Retinal pigment epithelial cell (primary cell): ENCODE measurements at regions not wholly inside any gene's neighbourhood (a gene's known extent, or its start where the extent isn't known, plus 50 kb on each side); places are given as distances from the start of the nearest gene placed in this dataset.

Source experiments
- DNase-seq: peaks from one replicate; pipeline ENCODE4 v3.0.0-alpha.2; 2010; ENCODE audit warnings: low read depth
- H3K4me3 ChIP-seq: 2 replicates; pipeline ENCODE4 v1.5.1; 2011; ENCODE audit warnings: mild to moderate bottlenecking, low read length, control low read depth, moderate library complexity
- CTCF ChIP-seq: conservative IDR thresholded peaks from 2 replicates; pipeline ENCODE4 v1.5.1; 2011; ENCODE audit warnings: low read depth, low read length, control low read depth, inconsistent platforms

GRCh38 chr15:101551696-101552591 lies 62.4 kb upstream of the PCSK6 start:
- no peak for TF ChIP-seq CTCF
- no peak overlapping the region for H3K4me3 ChIP-seq
- DNase-seq: no peak

GRCh38 chr15:101550124-101550523 lies 60.6 kb upstream of the PCSK6 start:
- TF ChIP-seq CTCF: no peak
- no peak overlapping the region for H3K4me3 ChIP-seq
- no peak for DNase-seq

GRCh38 chr15:101549647-101550046 lies 60.1 kb upstream of the PCSK6 start:
- no peak for DNase-seq
- no peak for TF ChIP-seq CTCF

GRCh38 chr15:101547737-101548136 lies 58.2 kb upstream of the PCSK6 start:
- DNase-seq: no peak
- TF ChIP-seq CTCF: no peak
- no peak overlapping the region for H3K4me3 ChIP-seq

More at GRCh38 chr15:101549647-101550046, 60.1 kb upstream of the PCSK6 start:
- H3K4me3 ChIP-seq: no peak overlapping the region

- DNase-seq: no peak
- no peak overlapping the region for H3K4me3 ChIP-seq
- no peak for TF ChIP-seq CTCF
These were observed 56.3 kb upstream of the PCSK6 start for GRCh38 chr15:101545548-101546505.

GRCh38 chr15:101544613-101544945 lies 55.1 kb upstream of the PCSK6 start:
- TF ChIP-seq CTCF: no peak
- DNase-seq: no peak
- no peak overlapping the region for H3K4me3 ChIP-seq
